H1 (cell line): ENCODE measurements at regions not wholly inside any gene's neighbourhood (a gene's known extent, or its start where the extent isn't known, plus 50 kb on each side); places are given as distances from the start of the nearest gene placed in this dataset.

Source experiments
- CREB1 ChIP-seq: IDR thresholded peaks from 2 replicates; pipeline ENCODE4 v1.6.1; 2012; ENCODE audit warnings: inconsistent platforms
- EP300 ChIP-seq, 2 experiments: IDR thresholded peaks; 1 replicate in 1 of 2; 2 replicates in 1 of 2; pipeline ENCODE4 v1.6.1; 2011 to 2012; ENCODE audit warnings: low read depth in 2 of 2, low read length in 2 of 2, mild to moderate bottlenecking in 2 of 2, borderline replicate concordance in 1 of 2, inconsistent platforms in 1 of 2, moderate library complexity in 1 of 2
- FOSL1 ChIP-seq: IDR thresholded peaks from 2 replicates; pipeline ENCODE4 v1.6.1; 2011; ENCODE audit warnings: mild to moderate bottlenecking, low read depth, low read length, moderate library complexity; ENCODE audit not compliant: insufficient read depth
- GABPA ChIP-seq: IDR thresholded peaks from 2 replicates; pipeline ENCODE4 v1.6.1; 2011; ENCODE audit warnings: mild to moderate bottlenecking, low read length, moderate library complexity, borderline replicate concordance; ENCODE audit not compliant: insufficient read depth
- POLR2A ChIP-seq, 2 experiments: IDR thresholded peaks; 1 replicate in 1 of 2; 2 replicates in 1 of 2; pipeline ENCODE4 v1.6.1; 2011; ENCODE audit warnings: low read depth in 2 of 2, low read length in 2 of 2, mild to moderate bottlenecking in 2 of 2; ENCODE audit errors: control extremely low read depth in 1 of 2
- POU5F1 ChIP-seq: IDR thresholded peaks from 2 replicates; pipeline ENCODE4 v1.6.1; 2011; ENCODE audit warnings: low read depth, mild to moderate bottlenecking, low read length, moderate library complexity
- RAD21 ChIP-seq, 2 experiments: IDR thresholded peaks in 1 of 2; conservative IDR thresholded peaks in 1 of 2; 2 replicates each; pipeline ENCODE4 v1.6.1; 2011; ENCODE audit warnings: low read depth in 2 of 2, low read length in 2 of 2, improper control_type of control experiment in 1 of 2, inconsistent platforms in 1 of 2, mild to moderate bottlenecking in 1 of 2, moderate library complexity in 1 of 2
- RBBP5 ChIP-seq: IDR thresholded peaks from 2 replicates; pipeline ENCODE4 v1.7.1; 2012; ENCODE audit warnings: low read depth, mild to moderate bottlenecking, inconsistent platforms, low read length, moderate library complexity, borderline replicate concordance
- ZNF274 ChIP-seq: IDR thresholded peaks from 2 replicates; pipeline ENCODE4 v1.7.0; 2012; ENCODE audit warnings: low read length, borderline replicate concordance; ENCODE audit errors: extremely low read depth
- TF ChIP-seq, protein P1 (sequence below), 3 experiments: IDR thresholded peaks; 1 replicate in 2 of 3; 2 replicates in 1 of 3; pipeline versions ENCODE4 v1.5.1 to v1.6.1; 2011; ENCODE audit warnings: low read length in 3 of 3, mild to moderate bottlenecking in 3 of 3, inconsistent platforms in 2 of 3, low read depth in 1 of 3, moderate library complexity in 1 of 3; ENCODE audit not compliant: insufficient read depth in 1 of 3; ENCODE audit errors: control extremely low read depth in 1 of 3
- TF ChIP-seq, protein P2 (sequence below): IDR thresholded peaks from 2 replicates; pipeline ENCODE4 v1.6.1; 2012; ENCODE audit warnings: inconsistent platforms
- TF ChIP-seq, protein P3 (sequence below): IDR thresholded peaks from 2 replicates; pipeline ENCODE4 v1.6.1; 2011; ENCODE audit warnings: low read depth, mild to moderate bottlenecking, low read length; ENCODE audit not compliant: insufficient read depth

DNA sequence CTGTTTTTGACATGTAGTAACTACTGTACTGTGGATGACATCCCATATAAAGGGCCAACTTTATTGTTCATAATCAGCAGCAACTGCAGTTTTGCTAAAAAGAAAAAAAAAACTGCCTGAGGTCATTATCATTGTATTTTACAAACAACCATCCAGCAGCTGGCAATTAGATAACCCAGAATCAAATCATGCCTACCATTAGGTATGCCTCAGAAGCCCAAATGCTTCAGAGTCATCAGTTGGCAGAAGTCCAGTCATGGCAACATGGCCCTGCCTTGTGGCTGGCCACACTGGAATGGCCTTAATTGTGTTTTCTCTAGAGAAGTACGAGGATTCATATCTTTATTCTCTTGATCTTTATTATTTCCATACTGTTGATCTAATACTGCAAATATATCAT lies 462.4 kb upstream of the NRSN1 start:
- TF ChIP-seq, protein P1, sequence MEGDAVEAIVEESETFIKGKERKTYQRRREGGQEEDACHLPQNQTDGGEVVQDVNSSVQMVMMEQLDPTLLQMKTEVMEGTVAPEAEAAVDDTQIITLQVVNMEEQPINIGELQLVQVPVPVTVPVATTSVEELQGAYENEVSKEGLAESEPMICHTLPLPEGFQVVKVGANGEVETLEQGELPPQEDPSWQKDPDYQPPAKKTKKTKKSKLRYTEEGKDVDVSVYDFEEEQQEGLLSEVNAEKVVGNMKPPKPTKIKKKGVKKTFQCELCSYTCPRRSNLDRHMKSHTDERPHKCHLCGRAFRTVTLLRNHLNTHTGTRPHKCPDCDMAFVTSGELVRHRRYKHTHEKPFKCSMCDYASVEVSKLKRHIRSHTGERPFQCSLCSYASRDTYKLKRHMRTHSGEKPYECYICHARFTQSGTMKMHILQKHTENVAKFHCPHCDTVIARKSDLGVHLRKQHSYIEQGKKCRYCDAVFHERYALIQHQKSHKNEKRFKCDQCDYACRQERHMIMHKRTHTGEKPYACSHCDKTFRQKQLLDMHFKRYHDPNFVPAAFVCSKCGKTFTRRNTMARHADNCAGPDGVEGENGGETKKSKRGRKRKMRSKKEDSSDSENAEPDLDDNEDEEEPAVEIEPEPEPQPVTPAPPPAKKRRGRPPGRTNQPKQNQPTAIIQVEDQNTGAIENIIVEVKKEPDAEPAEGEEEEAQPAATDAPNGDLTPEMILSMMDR (IDR thresholded peaks at IDR 0.05; ENCODE audit: control extremely low read depth in 1 of 3, insufficient read depth in 1 of 3, low read depth in 1 of 3, low read length in 3 of 3) = no peak
- TF ChIP-seq EP300 (IDR thresholded peaks at IDR 0.05; ENCODE audit: borderline replicate concordance in 1 of 2, low read depth in 2 of 2, low read length in 2 of 2) (no peak), FOSL1 (no peak), ZNF274 (no peak), RBBP5 (no peak), CREB1 (no peak), GABPA (no peak), POLR2A (IDR thresholded peaks at IDR 0.05; ENCODE audit: control extremely low read depth in 1 of 2, low read depth in 2 of 2, low read length in 2 of 2) (no peak), RAD21 (IDR thresholded peaks at IDR 0.05 in 1 of 2, conservative IDR thresholded peaks at IDR 0.05 in 1 of 2; ENCODE audit: low read depth in 2 of 2, low read length in 2 of 2) (no peak), POU5F1 (no peak)
- TF ChIP-seq, protein P2, sequence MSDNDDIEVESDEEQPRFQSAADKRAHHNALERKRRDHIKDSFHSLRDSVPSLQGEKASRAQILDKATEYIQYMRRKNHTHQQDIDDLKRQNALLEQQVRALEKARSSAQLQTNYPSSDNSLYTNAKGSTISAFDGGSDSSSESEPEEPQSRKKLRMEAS = no peak
- TF ChIP-seq, protein P3, sequence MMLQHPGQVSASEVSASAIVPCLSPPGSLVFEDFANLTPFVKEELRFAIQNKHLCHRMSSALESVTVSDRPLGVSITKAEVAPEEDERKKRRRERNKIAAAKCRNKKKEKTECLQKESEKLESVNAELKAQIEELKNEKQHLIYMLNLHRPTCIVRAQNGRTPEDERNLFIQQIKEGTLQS = no peak
